ENCODE measurements at regions not wholly inside any gene's neighbourhood (a gene's known extent, or its start where the extent isn't known, plus 50 kb on each side); places are given as distances from the start of the nearest gene placed in this dataset.

- Mint-ChIP-seq H3K27me3 (ENCODE audit: low read depth, poor library complexity) (peaks cover 14% of the 10 kb centered on the region), H3K9me3 (no peaks in the 10 kb centered on the region), H3K4me3 (no peak overlapping the region), H3K4me1 (peaks cover 46% of the 10 kb centered on the region), H3K36me3 (ENCODE audit: low read depth) (no peaks in the 10 kb centered on the region), H3K27ac (no peak overlapping the region)
- no peak for TF ChIP-seq CTCF (IDR thresholded peaks at IDR 0.05)
- DNase-seq: no peak
These were observed 137.0 kb downstream of the PLPP3 start for GRCh38 chr1:56442290-56442877.

GRCh38 chr1:56441601-56442000 is 137.8 kb downstream of the PLPP3 start:
- no peak for TF ChIP-seq CTCF (IDR thresholded peaks at IDR 0.05)
- DNase-seq: no peak
- Mint-ChIP-seq H3K36me3 (ENCODE audit: low read depth) (no peaks in the 10 kb centered on the region), H3K4me1 (peaks cover 50% of the 10 kb centered on the region), H3K27me3 (ENCODE audit: low read depth, poor library complexity) (peaks cover 14% of the 10 kb centered on the region), H3K9me3 (no peaks in the 10 kb centered on the region), H3K27ac (no peak overlapping the region), H3K4me3 (no peak overlapping the region)

- Mint-ChIP-seq H3K4me1 (peaks cover 64% of the 10 kb centered on the region), H3K36me3 (ENCODE audit: low read depth) (no peaks in the 10 kb centered on the region), H3K9me3 (no peaks in the 10 kb centered on the region), H3K27me3 (ENCODE audit: low read depth, poor library complexity) (peaks cover 4% of the 10 kb centered on the region), H3K27ac (no peak overlapping the region), H3K4me3 (no peak overlapping the region)
- TF ChIP-seq CTCF (IDR thresholded peaks at IDR 0.05): no peak
- DNase-seq: no peak
These were observed 139.6 kb downstream of the PLPP3 start for GRCh38 chr1:56439610-56440264.

GRCh38 chr1:56438901-56439551 is 140.3 kb downstream of the PLPP3 start:
- no peak for TF ChIP-seq CTCF (IDR thresholded peaks at IDR 0.05)
- Mint-ChIP-seq H3K27ac (no peak overlapping the region), H3K36me3 (ENCODE audit: low read depth) (no peaks in the 10 kb centered on the region), H3K27me3 (ENCODE audit: low read depth, poor library complexity) (no peaks in the 10 kb centered on the region), H3K4me1 (peaks cover 70% of the 10 kb centered on the region), H3K4me3 (no peak overlapping the region), H3K9me3 (no peaks in the 10 kb centered on the region)
- no peak for DNase-seq

GRCh38 chr1:56437959-56438358 is 141.4 kb downstream of the PLPP3 start:
- Mint-ChIP-seq H3K36me3 (ENCODE audit: low read depth) (no peaks in the 10 kb centered on the region), H3K4me3 (no peak overlapping the region), H3K27ac (no peak overlapping the region), H3K4me1 (peaks cover 70% of the 10 kb centered on the region), H3K9me3 (no peaks in the 10 kb centered on the region), H3K27me3 (ENCODE audit: low read depth, poor library complexity) (no peaks in the 10 kb centered on the region)
- no peak for DNase-seq
- no peak for TF ChIP-seq CTCF (IDR thresholded peaks at IDR 0.05)

All from nephron progenitor cell (in vitro differentiated cells).